ENCODE measurements at regions not wholly inside any gene's neighbourhood (a gene's known extent, or its start where the extent isn't known, plus 50 kb on each side); places are given as distances from the start of the nearest gene placed in this dataset.

GRCh38 chr9:119803679-119804078 lies 434.4 kb upstream of the BRINP1 start:
- Histone ChIP-seq H3K36me3 (ENCODE audit: insufficient read depth, low read length) (no peaks in the 10 kb centered on the region), H3K4me2 (ENCODE audit: low read length) (no peak overlapping the region), H3K9me3 (ENCODE audit: low read length) (no peaks in the 10 kb centered on the region), H3K9ac (ENCODE audit: low read length) (no peak overlapping the region), H3F3A (ENCODE audit: insufficient read depth, low read length) (no peaks in the 10 kb centered on the region), H4K20me1 (ENCODE audit: insufficient read depth, low read length) (no peaks in the 10 kb centered on the region), H3K4me3 (ENCODE audit: low read depth, low read length, poor library complexity, severe bottlenecking) (no peak overlapping the region), H2AFZ (ENCODE audit: low read length) (no peak overlapping the region), H3K27me3 (ENCODE audit: insufficient read depth, low read length) (no peaks in the 10 kb centered on the region), H3K27ac (ENCODE audit: low read depth, low read length, poor library complexity, severe bottlenecking) (peak overlapping the region; percentile 83), H3K4me1 (ENCODE audit: insufficient read depth, low read length, severe bottlenecking) (peaks cover 22% of the 10 kb centered on the region), H3K9me2 (ENCODE audit: low read depth, low read length) (no peaks in the 10 kb centered on the region), H3K79me2 (ENCODE audit: insufficient read depth, low read length) (no peaks in the 10 kb centered on the region)
- TF ChIP-seq EZH2 (IDR thresholded peaks at IDR 0.05; ENCODE audit: borderline replicate concordance, low read length) (no peak), CTCF (IDR thresholded peaks at IDR 0.05; ENCODE audit: low read length) (no peak)

- Histone ChIP-seq H3K79me2 (ENCODE audit: insufficient read depth, low read length) (no peaks in the 10 kb centered on the region), H3K4me2 (ENCODE audit: low read length) (peak overlapping the region; percentile 41; the same call in 1 of the 2 replicates), H3K36me3 (ENCODE audit: insufficient read depth, low read length) (no peaks in the 10 kb centered on the region), H3K9me2 (ENCODE audit: low read depth, low read length) (no peaks in the 10 kb centered on the region), H3K4me3 (ENCODE audit: low read depth, low read length, poor library complexity, severe bottlenecking) (no peak overlapping the region), H4K20me1 (ENCODE audit: insufficient read depth, low read length) (no peaks in the 10 kb centered on the region), H3K9ac (ENCODE audit: low read length) (peak overlapping the region; percentile 44), H3K4me1 (ENCODE audit: insufficient read depth, low read length, severe bottlenecking) (peaks cover 22% of the 10 kb centered on the region), H2AFZ (ENCODE audit: low read length) (no peak overlapping the region), H3K9me3 (ENCODE audit: low read length) (no peaks in the 10 kb centered on the region), H3K27me3 (ENCODE audit: insufficient read depth, low read length) (no peaks in the 10 kb centered on the region), H3K27ac (ENCODE audit: low read depth, low read length, poor library complexity, severe bottlenecking) (peak overlapping the region; percentile 83), H3F3A (ENCODE audit: insufficient read depth, low read length) (no peaks in the 10 kb centered on the region)
- TF ChIP-seq CTCF (IDR thresholded peaks at IDR 0.05; ENCODE audit: low read length) (no peak), EZH2 (IDR thresholded peaks at IDR 0.05; ENCODE audit: borderline replicate concordance, low read length) (no peak)
These were observed 433.4 kb upstream of the BRINP1 start for GRCh38 chr9:119802621-119803020.

GRCh38 chr9:119802133-119802532 lies 432.9 kb upstream of the BRINP1 start:
- Histone ChIP-seq H3K9me3 (ENCODE audit: low read length) (no peaks in the 10 kb centered on the region), H3K27me3 (ENCODE audit: insufficient read depth, low read length) (no peaks in the 10 kb centered on the region), H3K36me3 (ENCODE audit: insufficient read depth, low read length) (no peaks in the 10 kb centered on the region), H3K27ac (ENCODE audit: low read depth, low read length, poor library complexity, severe bottlenecking) (peak overlapping the region; percentile 83), H2AFZ (ENCODE audit: low read length) (no peak overlapping the region), H3K4me3 (ENCODE audit: low read depth, low read length, poor library complexity, severe bottlenecking) (no peak overlapping the region), H3K9me2 (ENCODE audit: low read depth, low read length) (no peaks in the 10 kb centered on the region), H3F3A (ENCODE audit: insufficient read depth, low read length) (no peaks in the 10 kb centered on the region), H3K9ac (ENCODE audit: low read length) (peak overlapping the region; percentile 44; the same call in 1 of the 2 replicates), H4K20me1 (ENCODE audit: insufficient read depth, low read length) (no peaks in the 10 kb centered on the region), H3K4me2 (ENCODE audit: low read length) (peak overlapping the region; percentile 41; the same call in 1 of the 2 replicates), H3K79me2 (ENCODE audit: insufficient read depth, low read length) (no peaks in the 10 kb centered on the region), H3K4me1 (ENCODE audit: insufficient read depth, low read length, severe bottlenecking) (peaks cover 22% of the 10 kb centered on the region)
- TF ChIP-seq EZH2 (IDR thresholded peaks at IDR 0.05; ENCODE audit: borderline replicate concordance, low read length) (no peak), CTCF (IDR thresholded peaks at IDR 0.05; ENCODE audit: low read length) (no peak)

Measured in OCI-LY1 (cell line).